Mesendoderm (in vitro differentiated cells): ENCODE measurements at regions not wholly inside any gene's neighbourhood (a gene's known extent, or its start where the extent isn't known, plus 50 kb on each side); places are given as distances from the start of the nearest gene placed in this dataset.
"Not testable (repeated sequence)": the region's sequence is repeated elsewhere in the genome, so short reads cannot be mapped to it uniquely, and the experiment has no call there.

Experiments used
- DNase-seq: peaks from one replicate; pipeline ENCODE4 v3.0.0; 2013
- H2AK5ac ChIP-seq: 2 replicates; pipeline ENCODE4 v1.6.1; 2013; ENCODE audit warnings: low read length, inconsistent platforms
- H2BK120ac ChIP-seq: 2 replicates; pipeline ENCODE4 v1.6.1; 2013; ENCODE audit warnings: low read depth, mild to moderate bottlenecking, low read length, moderate library complexity, mixed read lengths
- H2BK15ac ChIP-seq: replicated peaks from 2 replicates; pipeline ENCODE4 v1.6.1; 2013; ENCODE audit warnings: low read depth, mild to moderate bottlenecking, moderate library complexity
- H2BK5ac ChIP-seq: 2 replicates; pipeline ENCODE4 v1.6.1; 2013; ENCODE audit warnings: low read length, inconsistent platforms
- H3K18ac ChIP-seq: 2 replicates; pipeline ENCODE4 v1.6.1; 2013; ENCODE audit warnings: mild to moderate bottlenecking, low read length, mixed read lengths
- H3K23ac ChIP-seq: one replicate; pipeline ENCODE4 v1.6.1; 2013; ENCODE audit warnings: low read length
- H3K27ac ChIP-seq: 2 replicates; pipeline ENCODE4 v1.5.1; 2013; ENCODE audit warnings: low read depth, mild to moderate bottlenecking, inconsistent platforms, low read length, moderate library complexity
- H3K27me3 ChIP-seq: 2 replicates; pipeline ENCODE4 v1.6.1; 2013; ENCODE audit warnings: low read length, control low read depth, mild to moderate bottlenecking, inconsistent platforms; ENCODE audit not compliant: insufficient read depth, poor library complexity
- H3K36me3 ChIP-seq: 2 replicates; pipeline ENCODE4 v1.6.1; 2013; ENCODE audit warnings: low read length, inconsistent platforms; ENCODE audit not compliant: control insufficient read depth, insufficient read depth
- H3K4ac ChIP-seq: one replicate; pipeline ENCODE4 v1.6.1; 2013; ENCODE audit warnings: low read depth, mild to moderate bottlenecking, low read length, moderate library complexity
- H3K4me1 ChIP-seq: 2 replicates; pipeline ENCODE4 v1.6.1; 2013; ENCODE audit warnings: low read depth, low read length, inconsistent platforms; ENCODE audit not compliant: control insufficient read depth
- H3K4me2 ChIP-seq: 2 replicates; pipeline ENCODE4 v1.6.1; 2013; ENCODE audit warnings: low read length
- H3K4me3 ChIP-seq: 2 replicates; pipeline ENCODE4 v1.5.1; 2013; ENCODE audit warnings: mild to moderate bottlenecking, low read length
- H3K56ac ChIP-seq: one replicate; pipeline ENCODE4 v1.6.1; 2013; ENCODE audit warnings: low read length
- H3K79me1 ChIP-seq: 2 replicates; pipeline ENCODE4 v1.6.1; 2013; ENCODE audit warnings: low read length, inconsistent platforms
- H3K79me2 ChIP-seq: 2 replicates; pipeline ENCODE4 v1.6.1; 2013; ENCODE audit warnings: mild to moderate bottlenecking, low read length; ENCODE audit not compliant: control insufficient read depth, insufficient read depth
- H3K9ac ChIP-seq: 2 replicates; pipeline ENCODE4 v1.6.1; 2013; ENCODE audit warnings: low read length, inconsistent platforms
- H4K5ac ChIP-seq: one replicate; pipeline ENCODE4 v1.6.1; 2013; ENCODE audit warnings: low read length
- H4K8ac ChIP-seq: one replicate; pipeline ENCODE4 v1.6.1; 2013; ENCODE audit warnings: low read depth, mild to moderate bottlenecking, control low read depth, low read length, moderate library complexity
- WGBS: extraction: QIAGEN DNeasy Blood & Tissue Kit; methylation state at CpG from one replicate; pipeline ENCODE4 v1.1.7; 2013; ENCODE audit warnings: low lambda C conversion rate, missing lambda C conversion rate; ENCODE audit not compliant: insufficient coverage; ENCODE audit errors: extremely low coverage; 5-methylcytosine and 5-hydroxymethylcytosine counted together

DNA sequence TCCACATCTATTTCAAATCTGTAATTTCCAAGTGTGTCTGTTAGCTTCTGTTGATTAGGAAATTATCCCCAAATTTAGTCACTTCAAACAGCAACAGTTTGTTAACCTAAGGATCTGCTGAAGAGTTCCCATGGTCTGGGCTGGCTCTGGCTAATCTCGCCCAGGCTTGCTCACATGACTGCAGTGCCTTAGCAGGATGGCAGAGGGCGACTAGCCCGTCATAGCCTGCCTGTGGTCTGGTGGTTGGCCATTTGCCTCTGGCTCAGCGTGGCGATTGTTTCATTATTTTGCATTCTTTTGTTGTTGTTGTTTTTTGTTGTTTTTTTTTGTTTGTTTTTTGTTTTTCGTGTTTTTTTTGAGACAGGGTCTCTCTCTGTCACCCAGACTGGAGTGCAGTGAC, 264.0 kb downstream of the TRIML1 start:
- Histone ChIP-seq H3K4ac (no peak overlapping the region), H3K27me3 (no peaks in the 10 kb centered on the region), H4K5ac (no peak overlapping the region), H3K4me3 (no peak overlapping the region), H3K36me3 (no peaks in the 10 kb centered on the region), H4K8ac (no peak overlapping the region), H3K56ac (no peak overlapping the region), H2BK15ac (no peak overlapping the region), H2BK120ac (no peak overlapping the region), H3K23ac (no peak overlapping the region), H2AK5ac (no peak overlapping the region), H3K27ac (no peak overlapping the region), H3K79me1 (no peaks in the 10 kb centered on the region), H3K9ac (no peak overlapping the region), H3K18ac (no peak overlapping the region), H3K79me2 (no peaks in the 10 kb centered on the region), H3K4me1 (no peaks in the 10 kb centered on the region), H2BK5ac (no peak overlapping the region), H3K4me2 (no peak overlapping the region)
- peak; percentile 67 for DNase-seq
- no CpG with 5 or more reads among the region's 6 CpGs for WGBS

DNA sequence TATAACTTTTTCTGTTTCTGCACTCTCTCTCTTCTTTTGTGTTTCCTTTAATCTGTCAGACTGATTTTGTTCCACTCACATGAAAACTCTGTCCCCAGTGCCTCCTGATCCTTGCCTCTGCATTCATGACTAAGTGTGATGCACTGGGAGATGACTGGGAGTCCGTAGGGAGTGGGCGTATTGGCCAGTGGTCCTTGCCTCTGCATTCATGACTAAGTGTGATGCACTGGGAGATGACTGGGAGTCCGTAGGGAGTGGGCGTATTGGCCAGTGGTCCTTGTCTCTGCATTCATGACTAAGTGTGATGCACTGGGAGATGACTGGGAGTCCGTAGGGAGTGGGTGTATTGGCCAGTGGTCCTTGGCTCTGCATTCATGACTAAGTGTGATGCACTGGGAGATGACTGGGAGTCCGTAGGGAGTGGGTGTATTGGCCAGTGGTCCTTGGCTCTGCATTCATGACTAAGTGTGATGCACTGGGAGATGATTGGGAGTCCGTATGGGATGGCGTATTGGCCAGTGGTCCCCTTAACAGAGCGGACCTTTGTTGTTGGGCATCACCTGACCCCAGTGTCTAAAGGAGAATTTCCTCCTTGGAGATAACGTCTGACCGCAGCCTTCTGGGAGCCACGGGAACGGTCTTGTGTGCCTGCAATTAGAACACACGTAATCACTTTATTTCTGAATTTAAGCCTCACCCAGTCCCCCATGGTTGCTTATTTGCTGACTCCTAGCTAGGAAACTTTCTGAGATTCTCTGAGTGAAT, 266.0 kb downstream of the TRIML1 start:
- H3K4me1 ChIP-seq, H4K5ac ChIP-seq, H2BK120ac ChIP-seq, H3K4me2 ChIP-seq, H3K4ac ChIP-seq, H3K27ac ChIP-seq, H2AK5ac ChIP-seq, H3K4me3 ChIP-seq, H4K8ac ChIP-seq, H3K56ac ChIP-seq, H3K23ac ChIP-seq, H2BK5ac ChIP-seq, H3K18ac ChIP-seq, H3K79me1 ChIP-seq, DNase-seq, H2BK15ac ChIP-seq, H3K79me2 ChIP-seq, H3K36me3 ChIP-seq, H3K9ac ChIP-seq, H3K27me3 ChIP-seq: not testable (repeated sequence)
- no CpG with 5 or more reads among the region's 14 CpGs for WGBS

DNA sequence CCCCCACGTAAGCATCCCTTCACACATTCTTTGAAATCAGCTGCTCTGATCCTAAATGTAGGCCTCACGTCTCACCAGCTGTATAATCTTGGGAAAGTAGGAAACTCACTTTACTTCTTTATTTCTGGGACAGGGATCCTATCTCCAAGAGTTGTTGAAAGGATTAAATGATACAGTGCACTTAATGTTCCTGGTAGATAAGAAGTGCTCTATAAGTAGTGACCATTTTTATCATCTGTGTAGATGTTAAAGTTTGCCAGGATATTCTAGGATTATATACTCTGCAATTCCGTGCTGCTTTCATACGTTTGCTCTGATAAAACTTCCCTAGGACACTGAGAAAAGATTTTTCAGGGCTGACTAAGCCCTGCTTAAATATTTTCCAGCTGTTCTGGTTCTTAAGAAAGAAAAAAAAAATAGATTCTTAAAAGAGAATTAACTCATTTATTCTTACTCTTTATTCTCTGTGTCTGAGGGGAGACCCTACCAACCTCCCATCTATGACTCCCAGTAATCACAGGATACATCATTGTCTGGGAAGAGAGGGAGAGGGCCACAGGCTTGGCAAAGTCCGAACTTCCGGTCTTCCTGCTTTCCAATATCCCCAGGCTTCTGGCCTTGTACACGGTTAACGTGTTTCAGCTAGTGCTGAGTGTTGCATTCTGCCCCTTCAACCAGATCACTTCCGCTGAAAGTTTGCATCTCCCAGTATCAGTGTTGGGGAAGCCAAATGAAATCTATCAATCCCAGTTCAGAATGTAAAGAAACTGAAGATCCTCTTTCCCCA, 269.2 kb downstream of the TRIML1 start:
- no CpG with 5 or more reads among the region's 9 CpGs for WGBS
- no peak overlapping the region for H4K8ac ChIP-seq
- no peak overlapping the region for H3K9ac ChIP-seq
- H3K79me1 ChIP-seq = no peaks in the 10 kb centered on the region
- H3K4ac ChIP-seq = no peak overlapping the region
- H3K56ac ChIP-seq = no peak overlapping the region
- H2BK5ac ChIP-seq = no peak overlapping the region
- H2BK120ac ChIP-seq = no peak overlapping the region
- no peak overlapping the region for H3K27ac ChIP-seq
- H3K79me2 ChIP-seq = no peaks in the 10 kb centered on the region
- no peaks in the 10 kb centered on the region for H3K4me1 ChIP-seq
- H3K27me3 ChIP-seq = no peaks in the 10 kb centered on the region
- H3K4me2 ChIP-seq = no peak overlapping the region
- no peak overlapping the region for H3K23ac ChIP-seq
- no peak for DNase-seq
- H2AK5ac ChIP-seq = no peak overlapping the region
- H3K18ac ChIP-seq = no peak overlapping the region
- no peak overlapping the region for H4K5ac ChIP-seq
- H2BK15ac ChIP-seq = no peak overlapping the region
- H3K4me3 ChIP-seq = no peak overlapping the region
- H3K36me3 ChIP-seq = no peaks in the 10 kb centered on the region

DNA sequence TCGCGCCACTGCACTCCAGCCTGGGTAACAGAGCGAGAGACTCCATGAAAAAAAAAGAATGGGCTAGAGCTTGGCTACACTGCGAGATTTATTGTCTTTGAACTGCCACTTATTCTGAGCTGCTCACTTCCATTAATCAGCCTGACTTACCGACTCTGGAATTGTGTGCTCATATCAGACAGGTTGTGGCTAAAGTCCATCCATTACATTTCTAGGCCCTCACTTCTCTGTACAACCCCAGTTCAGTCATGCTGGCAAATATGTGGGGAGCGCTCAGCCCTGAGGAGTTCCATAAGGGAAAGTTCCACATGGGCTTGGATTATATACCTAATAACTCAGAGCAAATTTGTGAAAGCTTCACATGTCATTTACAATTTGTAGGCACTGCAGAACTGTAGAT, 270.6 kb downstream of the TRIML1 start:
- no peak overlapping the region for H3K23ac ChIP-seq
- WGBS = no CpG with 5 or more reads among the region's 6 CpGs

DNA sequence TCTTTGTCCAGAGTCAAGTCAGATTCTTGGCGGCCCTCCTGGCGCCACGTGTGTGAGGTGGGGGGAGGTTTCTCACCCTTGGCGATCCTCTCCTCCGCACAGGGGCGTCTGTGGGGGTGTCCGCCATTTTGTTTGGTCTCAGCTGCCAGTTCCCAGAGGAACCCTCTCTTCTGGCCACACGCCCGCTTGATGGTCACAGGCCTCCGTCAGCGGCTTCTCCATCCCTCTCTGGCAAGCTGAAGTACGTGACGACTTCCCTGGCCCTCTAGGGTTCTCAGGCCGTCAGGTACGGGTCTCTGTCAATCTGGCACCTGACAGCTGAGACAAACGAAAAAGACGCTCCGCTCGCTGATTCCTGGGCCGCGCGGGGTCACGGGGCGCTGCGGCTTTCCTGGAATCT, 272.6 kb downstream of the TRIML1 start:
- H3K79me1 ChIP-seq = no peaks in the 10 kb centered on the region
- DNase-seq = no peak
- H3K23ac ChIP-seq = no peak overlapping the region
- WGBS = no CpG with 5 or more reads among the region's 25 CpGs
- no peak overlapping the region for H3K56ac ChIP-seq
- no peak overlapping the region for H3K18ac ChIP-seq
- no peak overlapping the region for H3K27ac ChIP-seq
- no peaks in the 10 kb centered on the region for H3K4me1 ChIP-seq
- no peak overlapping the region for H3K4me3 ChIP-seq
- H3K27me3 ChIP-seq = no peaks in the 10 kb centered on the region
- H2AK5ac ChIP-seq = no peak overlapping the region
- no peak overlapping the region for H2BK120ac ChIP-seq
- peak overlapping the region; percentile 40 for H3K4ac ChIP-seq
- no peaks in the 10 kb centered on the region for H3K36me3 ChIP-seq
- H2BK15ac ChIP-seq = no peak overlapping the region
- H3K4me2 ChIP-seq = no peak overlapping the region
- no peak overlapping the region for H3K9ac ChIP-seq
- no peak overlapping the region for H2BK5ac ChIP-seq
- no peaks in the 10 kb centered on the region for H3K79me2 ChIP-seq
- no peak overlapping the region for H4K5ac ChIP-seq
- H4K8ac ChIP-seq = no peak overlapping the region

More for the DNA sequence above, 270.6 kb downstream of the TRIML1 start:
- H2BK15ac ChIP-seq = no peak overlapping the region
- no peaks in the 10 kb centered on the region for H3K36me3 ChIP-seq
- H3K27me3 ChIP-seq = no peaks in the 10 kb centered on the region
- DNase-seq = no peak
- H3K4ac ChIP-seq = no peak overlapping the region
- H2BK5ac ChIP-seq = no peak overlapping the region
- H2AK5ac ChIP-seq = no peak overlapping the region
- no peaks in the 10 kb centered on the region for H3K4me1 ChIP-seq
- no peak overlapping the region for H3K4me3 ChIP-seq
- H4K5ac ChIP-seq = no peak overlapping the region
- no peak overlapping the region for H3K9ac ChIP-seq
- H3K27ac ChIP-seq = no peak overlapping the region
- H3K79me2 ChIP-seq = no peaks in the 10 kb centered on the region
- H2BK120ac ChIP-seq = no peak overlapping the region
- no peak overlapping the region for H3K56ac ChIP-seq
- H3K79me1 ChIP-seq = no peaks in the 10 kb centered on the region
- no peak overlapping the region for H3K4me2 ChIP-seq
- no peak overlapping the region for H3K18ac ChIP-seq
- no peak overlapping the region for H4K8ac ChIP-seq
